ENCODE measurements at regions not wholly inside any gene's neighbourhood (a gene's known extent, or its start where the extent isn't known, plus 50 kb on each side); places are given as distances from the start of the nearest gene placed in this dataset.

- Histone ChIP-seq H3F3A (ENCODE audit: low read length, unreplicated experiment) (no peaks in the 10 kb centered on the region), H3K27me3 (ENCODE audit: low read length) (no peaks in the 10 kb centered on the region), H3K4me1 (ENCODE audit: insufficient read depth, low read length) (0 out of 2 replicates have a peak, but pooled peaks cover 3% of the 10 kb centered on the region), H4K20me1 (ENCODE audit: low read length) (no peaks in the 10 kb centered on the region), H3K36me3 (ENCODE audit: low read depth, low read length) (no peaks in the 10 kb centered on the region), H3K79me2 (ENCODE audit: low read length) (no peaks in the 10 kb centered on the region), H3K4me3 (ENCODE audit: low read length) (no peak overlapping the region), H2AFZ (ENCODE audit: low read length) (no peak overlapping the region), H3K27ac (ENCODE audit: low read length) (no peak overlapping the region), H3K9me3 (ENCODE audit: low read length) (no peaks in the 10 kb centered on the region), H3K9me2 (replicated peaks; ENCODE audit: low read length) (no peaks in the 10 kb centered on the region), H3K4me2 (ENCODE audit: low read length) (no peak overlapping the region), H3K9ac (ENCODE audit: low read length) (no peak overlapping the region)
- intact Hi-C loops (cut with micrococcal nuclease) = no loop called here
- DNase-seq (peak; percentile 2), ATAC-seq (peak; percentile 18; the same call in 1 of the 2 replicates)
- POLR2A ChIA-PET (ENCODE audit: unreplicated experiment) = no interaction called here
- TF ChIP-seq EZH2 (IDR thresholded peaks at IDR 0.05; ENCODE audit: low read length, unreplicated experiment) (no peak), CTCF (conservative IDR thresholded peaks at IDR 0.05; ENCODE audit: low read depth, low read length) (no peak), EZH2phosphoT487 (IDR thresholded peaks at IDR 0.05; ENCODE audit: borderline replicate concordance, low read length) (no peak)
- no TSS peak for BruUV-seq (replicated peaks)
- CTCF ChIA-PET = interaction anchor here (0.6 kb wide), 1 partner anchor 59 kb away, joined by 3 read pairs; no protein-coding TSS in a partner anchor
Observed at GRCh38 chr5:54785729-54786591, 199.4 kb downstream of the ESM1 start.

GRCh38 chr5:54778783-54779182, 206.6 kb downstream of the ESM1 start:
- ChIA-PET CTCF (no interaction called here), POLR2A (ENCODE audit: unreplicated experiment) (no interaction called here)
- Histone ChIP-seq H3K79me2 (ENCODE audit: low read length) (no peaks in the 10 kb centered on the region), H3K27ac (ENCODE audit: low read length) (no peak overlapping the region), H3K9me2 (replicated peaks; ENCODE audit: low read length) (no peaks in the 10 kb centered on the region), H2AFZ (ENCODE audit: low read length) (no peak overlapping the region), H3K4me1 (ENCODE audit: insufficient read depth, low read length) (no peaks in the 10 kb centered on the region), H3K9ac (ENCODE audit: low read length) (no peak overlapping the region), H3K4me2 (ENCODE audit: low read length) (no peak overlapping the region), H4K20me1 (ENCODE audit: low read length) (no peaks in the 10 kb centered on the region), H3F3A (ENCODE audit: low read length, unreplicated experiment) (no peaks in the 10 kb centered on the region), H3K27me3 (ENCODE audit: low read length) (no peaks in the 10 kb centered on the region), H3K36me3 (ENCODE audit: low read depth, low read length) (no peaks in the 10 kb centered on the region), H3K9me3 (ENCODE audit: low read length) (no peaks in the 10 kb centered on the region), H3K4me3 (ENCODE audit: low read length) (no peak overlapping the region)
- TF ChIP-seq CTCF (conservative IDR thresholded peaks at IDR 0.05; ENCODE audit: low read depth, low read length) (no peak), EZH2phosphoT487 (IDR thresholded peaks at IDR 0.05; ENCODE audit: borderline replicate concordance, low read length) (no peak), EZH2 (IDR thresholded peaks at IDR 0.05; ENCODE audit: low read length, unreplicated experiment) (no peak)
- ATAC-seq = no peak
- no TSS peak for BruUV-seq (replicated peaks)
- DNase-seq = no peak
- intact Hi-C loops (cut with micrococcal nuclease) = no loop called here

- Histone ChIP-seq H3K4me2 (ENCODE audit: low read length) (no peak overlapping the region), H3K4me1 (ENCODE audit: insufficient read depth, low read length) (no peaks in the 10 kb centered on the region), H3K27ac (ENCODE audit: low read length) (no peak overlapping the region), H2AFZ (ENCODE audit: low read length) (no peak overlapping the region), H3K36me3 (ENCODE audit: low read depth, low read length) (no peaks in the 10 kb centered on the region), H3K9me3 (ENCODE audit: low read length) (no peaks in the 10 kb centered on the region), H4K20me1 (ENCODE audit: low read length) (no peaks in the 10 kb centered on the region), H3K9me2 (replicated peaks; ENCODE audit: low read length) (no peaks in the 10 kb centered on the region), H3K4me3 (ENCODE audit: low read length) (no peak overlapping the region), H3F3A (ENCODE audit: low read length, unreplicated experiment) (no peaks in the 10 kb centered on the region), H3K27me3 (ENCODE audit: low read length) (no peaks in the 10 kb centered on the region), H3K9ac (ENCODE audit: low read length) (no peak overlapping the region), H3K79me2 (ENCODE audit: low read length) (no peaks in the 10 kb centered on the region)
- intact Hi-C loops (cut with micrococcal nuclease) = no loop called here
- BruUV-seq (replicated peaks) = no TSS peak
- TF ChIP-seq EZH2 (IDR thresholded peaks at IDR 0.05; ENCODE audit: low read length, unreplicated experiment) (no peak), CTCF (conservative IDR thresholded peaks at IDR 0.05; ENCODE audit: low read depth, low read length) (no peak), EZH2phosphoT487 (IDR thresholded peaks at IDR 0.05; ENCODE audit: borderline replicate concordance, low read length) (no peak)
- ChIA-PET CTCF (no interaction called here), POLR2A (ENCODE audit: unreplicated experiment) (no interaction called here)
- DNase-seq (no peak), ATAC-seq (no peak)
Observed at GRCh38 chr5:54775645-54776044, 209.7 kb downstream of the ESM1 start.
